Stimulated activated naive CD8-positive, alpha-beta T cell treated with anti-CD3 and anti-CD28 coated beads, Interleukin-15, Interleukin-2, amounts not matched to agents 100 ng/mL and 50 ng/mL, for 24 hours (primary cell): ENCODE measurements at regions not wholly inside any gene's neighbourhood (a gene's known extent, or its start where the extent isn't known, plus 50 kb on each side); places are given as distances from the start of the nearest gene placed in this dataset.

ENCODE experiments used
- H3K27ac Mint-ChIP-seq: one replicate; pipeline ENCODE4 v1.8.0; 2021; ENCODE audit warnings: mild to moderate bottlenecking, mixed read lengths
- H3K27me3 Mint-ChIP-seq: one replicate; pipeline ENCODE4 v1.8.0; 2021; ENCODE audit warnings: mixed read lengths
- H3K36me3 Mint-ChIP-seq: one replicate; pipeline ENCODE4 v1.8.0; 2021; ENCODE audit warnings: low read depth, mixed read lengths
- H3K4me1 Mint-ChIP-seq: one replicate; pipeline ENCODE4 v1.8.0; 2021; ENCODE audit warnings: low read depth, mixed read lengths
- H3K4me3 Mint-ChIP-seq: one replicate; pipeline ENCODE4 v1.8.0; 2021; ENCODE audit warnings: mild to moderate bottlenecking, mixed read lengths
- H3K9me3 Mint-ChIP-seq: one replicate; pipeline ENCODE4 v1.8.0; 2021; ENCODE audit warnings: mixed read lengths

- H3K27ac Mint-ChIP-seq = no peak overlapping the region
- H3K4me1 Mint-ChIP-seq = peaks cover 8% of the 10 kb centered on the region
- H3K4me3 Mint-ChIP-seq = no peak overlapping the region
- no peaks in the 10 kb centered on the region for H3K9me3 Mint-ChIP-seq
- H3K27me3 Mint-ChIP-seq = no peaks in the 10 kb centered on the region
- H3K36me3 Mint-ChIP-seq = no peaks in the 10 kb centered on the region
These were observed 203.6 kb downstream of the RAB11FIP4 start for GRCh38 chr17:31595076-31595475.

DNA sequence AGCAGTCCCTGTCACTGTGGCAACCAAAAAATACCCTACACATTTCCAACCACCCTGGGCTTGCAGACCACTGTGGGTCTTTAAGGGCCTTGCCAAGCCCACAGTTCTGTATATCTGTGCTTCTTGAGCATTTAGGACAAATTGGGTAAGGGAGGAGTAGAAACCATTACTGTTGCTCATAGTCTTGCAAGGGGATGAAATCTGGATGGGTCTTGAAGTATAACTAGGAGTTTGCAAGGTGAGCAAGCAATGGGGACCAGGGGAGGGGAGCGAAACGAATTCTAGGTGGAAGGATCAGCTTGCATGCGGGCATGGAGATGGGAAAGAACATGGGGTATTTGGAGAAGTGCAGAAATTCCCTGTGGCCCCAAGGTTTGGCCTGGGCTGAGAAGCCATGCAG, 202.9 kb downstream of the RAB11FIP4 start:
- H3K36me3 Mint-ChIP-seq = no peaks in the 10 kb centered on the region
- H3K4me1 Mint-ChIP-seq = peaks cover 8% of the 10 kb centered on the region
- H3K4me3 Mint-ChIP-seq = no peak overlapping the region
- H3K27ac Mint-ChIP-seq = no peak overlapping the region
- H3K9me3 Mint-ChIP-seq = no peaks in the 10 kb centered on the region
- no peaks in the 10 kb centered on the region for H3K27me3 Mint-ChIP-seq

- Mint-ChIP-seq H3K4me1 (peaks cover 8% of the 10 kb centered on the region), H3K9me3 (no peaks in the 10 kb centered on the region), H3K27ac (no peak overlapping the region), H3K4me3 (no peak overlapping the region), H3K27me3 (no peaks in the 10 kb centered on the region), H3K36me3 (no peaks in the 10 kb centered on the region)
These were observed 202.3 kb downstream of the RAB11FIP4 start for GRCh38 chr17:31593806-31594205.

DNA sequence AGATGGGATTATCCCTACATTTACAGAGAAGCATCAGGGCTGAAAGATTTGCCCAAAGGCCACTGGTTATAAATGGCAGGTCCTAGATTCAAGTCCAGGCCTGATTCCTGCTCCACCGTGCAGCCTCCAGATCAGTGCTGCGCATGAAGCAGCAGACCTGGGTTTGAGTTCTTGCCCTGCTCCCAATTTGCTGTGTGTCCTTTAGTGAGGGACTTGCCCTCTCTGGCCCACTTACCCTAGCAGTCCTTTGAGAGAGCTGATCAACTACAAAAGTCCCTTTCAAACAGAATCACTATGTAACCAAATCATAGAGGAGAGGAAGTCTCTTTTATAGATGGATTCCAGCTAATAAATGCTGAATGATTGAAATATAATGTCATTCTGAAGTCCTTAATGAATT, 200.4 kb downstream of the RAB11FIP4 start:
- peaks cover 8% of the 10 kb centered on the region for H3K4me1 Mint-ChIP-seq
- no peak overlapping the region for H3K27ac Mint-ChIP-seq
- no peaks in the 10 kb centered on the region for H3K27me3 Mint-ChIP-seq
- H3K4me3 Mint-ChIP-seq = no peak overlapping the region
- H3K9me3 Mint-ChIP-seq = no peaks in the 10 kb centered on the region
- no peaks in the 10 kb centered on the region for H3K36me3 Mint-ChIP-seq

DNA sequence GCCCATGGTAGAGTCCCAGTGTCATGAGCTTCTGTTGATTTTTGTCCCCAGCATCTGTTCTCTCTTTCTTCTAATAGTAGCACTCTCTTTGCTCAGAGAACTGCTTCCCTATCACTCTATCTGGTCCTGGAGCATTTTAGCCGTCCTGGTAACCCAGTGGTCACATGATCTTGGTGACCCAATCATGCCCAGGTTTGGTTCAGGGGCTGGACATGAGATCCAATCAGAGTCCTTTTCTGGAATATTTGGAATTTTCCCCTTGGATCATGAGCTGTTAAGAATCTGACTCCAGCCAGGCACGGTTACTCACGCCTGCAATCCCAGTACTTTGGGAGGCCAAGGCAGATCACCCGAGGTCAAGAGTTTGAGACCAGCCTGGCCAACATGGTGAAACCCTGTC, 197.0 kb downstream of the RAB11FIP4 start:
- Mint-ChIP-seq H3K4me3 (no peak overlapping the region), H3K9me3 (no peaks in the 10 kb centered on the region), H3K36me3 (no peaks in the 10 kb centered on the region), H3K27ac (no peak overlapping the region), H3K4me1 (peaks cover 4% of the 10 kb centered on the region), H3K27me3 (no peaks in the 10 kb centered on the region)

GRCh38 chr17:31588034-31588433, 196.6 kb downstream of the RAB11FIP4 start:
- Mint-ChIP-seq H3K9me3 (no peaks in the 10 kb centered on the region), H3K36me3 (no peaks in the 10 kb centered on the region)

More at GRCh38 chr17:31588034-31588433, 196.6 kb downstream of the RAB11FIP4 start:
- Mint-ChIP-seq H3K4me3 (no peak overlapping the region), H3K27ac (no peak overlapping the region), H3K27me3 (no peaks in the 10 kb centered on the region), H3K4me1 (peaks cover 4% of the 10 kb centered on the region)
